KMS-11 (cell line): ENCODE measurements at regions not wholly inside any gene's neighbourhood (a gene's known extent, or its start where the extent isn't known, plus 50 kb on each side); places are given as distances from the start of the nearest gene placed in this dataset.

Experiments used
- H2AFZ ChIP-seq: fragments of 200-600 bp; sonication (generic); 2 replicates; pipeline ENCODE4 v1.6.1; 2016; ENCODE audit warnings: antibody characterized with exemption, mixed run types, low read depth
- H3K27ac ChIP-seq: fragments of 200-600 bp; sonication (generic); 2 replicates; pipeline ENCODE4 v1.6.1; 2016; ENCODE audit warnings: mild to moderate bottlenecking, mixed run types
- H3K27me3 ChIP-seq: fragments of 200-600 bp; sonication (generic); 2 replicates; pipeline ENCODE4 v1.6.1; 2017; ENCODE audit warnings: mild to moderate bottlenecking, low read depth, mixed run types, moderate library complexity; ENCODE audit not compliant: insufficient read depth
- H3K36me3 ChIP-seq: fragments of 200-600 bp; sonication (generic); 2 replicates; pipeline ENCODE4 v1.6.1; 2017; ENCODE audit warnings: mild to moderate bottlenecking, mixed run types; ENCODE audit not compliant: insufficient read depth
- H3K4me1 ChIP-seq: fragments of 200-600 bp; sonication (generic); 2 replicates; pipeline ENCODE4 v1.6.1; 2016; ENCODE audit warnings: mild to moderate bottlenecking, low read depth, mixed run types; ENCODE audit not compliant: poor library complexity, severe bottlenecking
- H3K4me2 ChIP-seq: fragments of 200-600 bp; sonication (generic); 2 replicates; pipeline ENCODE4 v1.7.0; 2016; ENCODE audit warnings: mild to moderate bottlenecking, mixed run types
- H3K4me3 ChIP-seq: fragments of 200-600 bp; sonication (generic); IDR thresholded peaks from 2 replicates; pipeline ENCODE4 v1.6.1; 2017; ENCODE audit warnings: low read depth, low read length, mixed read lengths; ENCODE audit not compliant: insufficient read depth
- H3K79me2 ChIP-seq: fragments of 200-600 bp; sonication (generic); 2 replicates; pipeline ENCODE4 v1.6.1; 2016; ENCODE audit warnings: low read depth, mixed run types; ENCODE audit not compliant: insufficient read depth
- H3K9ac ChIP-seq: fragments of 200-600 bp; sonication (generic); 2 replicates; pipeline ENCODE4 v1.6.1; 2016; ENCODE audit warnings: mild to moderate bottlenecking, mixed run types
- H4K20me1 ChIP-seq: fragments of 200-600 bp; sonication (generic); 2 replicates; pipeline ENCODE4 v1.6.1; 2016; ENCODE audit warnings: mild to moderate bottlenecking, mixed run types; ENCODE audit not compliant: insufficient read depth
- TF ChIP-seq, protein P1 (sequence below): fragments of 200-600 bp; sonication (generic); conservative IDR thresholded peaks from 2 replicates; pipeline ENCODE4 v1.6.1; 2017; ENCODE audit warnings: low read depth, mild to moderate bottlenecking, antibody characterized with exemption, low read length, moderate library complexity, mixed read lengths

DNA sequence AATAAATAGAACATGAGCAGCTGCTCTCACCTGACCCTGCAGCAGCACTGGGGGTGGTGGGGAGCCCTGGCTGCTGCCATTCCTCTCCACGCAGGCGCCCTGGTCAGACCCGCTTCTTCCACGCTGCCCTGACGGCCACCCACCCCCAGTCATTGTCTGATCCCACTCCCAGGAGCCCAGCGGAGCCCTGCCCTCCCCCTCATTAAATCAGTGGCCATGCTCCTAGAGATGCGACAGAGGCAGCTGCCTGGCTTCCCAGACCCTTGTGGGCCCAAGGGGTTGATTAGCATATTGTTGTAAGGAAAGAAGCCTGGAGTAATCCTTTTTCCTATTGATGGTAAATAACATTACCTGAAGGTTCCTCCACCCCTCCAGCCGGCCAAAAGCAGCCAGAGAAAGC, 301.5 kb downstream of the RRAGC start:
- no peak overlapping the region for H2AFZ ChIP-seq
- no peak overlapping the region for H3K4me2 ChIP-seq
- H3K36me3 ChIP-seq: no peaks in the 10 kb centered on the region
- no peaks in the 10 kb centered on the region for H3K27me3 ChIP-seq
- H3K27ac ChIP-seq: no peak overlapping the region
- no peaks in the 10 kb centered on the region for H3K4me1 ChIP-seq
- H4K20me1 ChIP-seq: no peaks in the 10 kb centered on the region
- TF ChIP-seq, protein P1, sequence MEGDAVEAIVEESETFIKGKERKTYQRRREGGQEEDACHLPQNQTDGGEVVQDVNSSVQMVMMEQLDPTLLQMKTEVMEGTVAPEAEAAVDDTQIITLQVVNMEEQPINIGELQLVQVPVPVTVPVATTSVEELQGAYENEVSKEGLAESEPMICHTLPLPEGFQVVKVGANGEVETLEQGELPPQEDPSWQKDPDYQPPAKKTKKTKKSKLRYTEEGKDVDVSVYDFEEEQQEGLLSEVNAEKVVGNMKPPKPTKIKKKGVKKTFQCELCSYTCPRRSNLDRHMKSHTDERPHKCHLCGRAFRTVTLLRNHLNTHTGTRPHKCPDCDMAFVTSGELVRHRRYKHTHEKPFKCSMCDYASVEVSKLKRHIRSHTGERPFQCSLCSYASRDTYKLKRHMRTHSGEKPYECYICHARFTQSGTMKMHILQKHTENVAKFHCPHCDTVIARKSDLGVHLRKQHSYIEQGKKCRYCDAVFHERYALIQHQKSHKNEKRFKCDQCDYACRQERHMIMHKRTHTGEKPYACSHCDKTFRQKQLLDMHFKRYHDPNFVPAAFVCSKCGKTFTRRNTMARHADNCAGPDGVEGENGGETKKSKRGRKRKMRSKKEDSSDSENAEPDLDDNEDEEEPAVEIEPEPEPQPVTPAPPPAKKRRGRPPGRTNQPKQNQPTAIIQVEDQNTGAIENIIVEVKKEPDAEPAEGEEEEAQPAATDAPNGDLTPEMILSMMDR: no peak
- no peaks in the 10 kb centered on the region for H3K79me2 ChIP-seq
- no peak overlapping the region for H3K9ac ChIP-seq
- no peak overlapping the region for H3K4me3 ChIP-seq

DNA sequence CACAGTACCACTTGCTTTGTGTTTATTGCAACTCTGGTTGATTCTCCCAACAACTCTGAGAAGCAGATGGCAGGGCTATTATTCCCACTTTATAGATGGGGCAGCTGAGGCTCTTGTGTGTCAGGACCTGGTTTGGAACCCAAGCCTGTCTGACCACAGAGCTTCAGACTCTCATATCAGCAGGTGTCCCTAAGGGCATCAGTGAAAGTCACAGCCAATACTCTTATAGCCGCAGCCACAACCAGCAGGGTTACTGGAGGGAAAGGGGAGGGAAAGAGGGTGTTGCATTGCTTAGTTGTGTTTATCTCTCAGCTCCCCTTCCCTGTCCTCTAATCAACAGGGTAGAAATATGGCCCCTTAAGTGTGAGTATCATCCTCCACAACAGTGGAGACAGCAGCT, 304.0 kb downstream of the RRAGC start:
- Histone ChIP-seq H3K9ac (no peak overlapping the region), H3K27ac (no peak overlapping the region), H4K20me1 (no peaks in the 10 kb centered on the region), H3K27me3 (no peaks in the 10 kb centered on the region), H3K36me3 (no peaks in the 10 kb centered on the region), H3K4me2 (no peak overlapping the region), H3K4me3 (no peak overlapping the region), H2AFZ (no peak overlapping the region), H3K4me1 (no peaks in the 10 kb centered on the region), H3K79me2 (no peaks in the 10 kb centered on the region)
- TF ChIP-seq, protein P1: no peak

DNA sequence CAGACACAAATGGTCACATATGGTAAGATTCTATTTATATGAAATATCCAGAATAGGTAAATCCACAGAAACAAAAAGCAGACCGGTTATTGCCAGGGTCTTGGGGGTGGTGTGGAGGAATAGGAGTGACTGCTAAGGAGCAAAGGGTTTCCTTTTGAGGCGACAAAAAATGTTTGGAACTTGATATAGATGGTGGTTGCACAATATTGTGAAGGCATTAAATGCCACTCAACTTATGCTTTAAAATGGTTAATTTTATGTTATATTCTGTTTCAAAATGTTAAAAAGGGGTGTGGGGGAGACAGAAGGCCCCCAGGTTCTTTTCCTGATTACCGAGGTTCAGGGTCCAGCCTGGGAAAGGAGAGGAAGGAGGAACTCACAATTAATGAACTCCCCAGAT, 304.4 kb downstream of the RRAGC start:
- Histone ChIP-seq H3K4me2 (no peak overlapping the region), H3K27ac (no peak overlapping the region), H3K36me3 (no peaks in the 10 kb centered on the region), H4K20me1 (no peaks in the 10 kb centered on the region), H3K4me3 (no peak overlapping the region), H3K79me2 (no peaks in the 10 kb centered on the region), H3K9ac (no peak overlapping the region), H2AFZ (no peak overlapping the region), H3K27me3 (no peaks in the 10 kb centered on the region), H3K4me1 (no peaks in the 10 kb centered on the region)
- TF ChIP-seq, protein P1: no peak

DNA sequence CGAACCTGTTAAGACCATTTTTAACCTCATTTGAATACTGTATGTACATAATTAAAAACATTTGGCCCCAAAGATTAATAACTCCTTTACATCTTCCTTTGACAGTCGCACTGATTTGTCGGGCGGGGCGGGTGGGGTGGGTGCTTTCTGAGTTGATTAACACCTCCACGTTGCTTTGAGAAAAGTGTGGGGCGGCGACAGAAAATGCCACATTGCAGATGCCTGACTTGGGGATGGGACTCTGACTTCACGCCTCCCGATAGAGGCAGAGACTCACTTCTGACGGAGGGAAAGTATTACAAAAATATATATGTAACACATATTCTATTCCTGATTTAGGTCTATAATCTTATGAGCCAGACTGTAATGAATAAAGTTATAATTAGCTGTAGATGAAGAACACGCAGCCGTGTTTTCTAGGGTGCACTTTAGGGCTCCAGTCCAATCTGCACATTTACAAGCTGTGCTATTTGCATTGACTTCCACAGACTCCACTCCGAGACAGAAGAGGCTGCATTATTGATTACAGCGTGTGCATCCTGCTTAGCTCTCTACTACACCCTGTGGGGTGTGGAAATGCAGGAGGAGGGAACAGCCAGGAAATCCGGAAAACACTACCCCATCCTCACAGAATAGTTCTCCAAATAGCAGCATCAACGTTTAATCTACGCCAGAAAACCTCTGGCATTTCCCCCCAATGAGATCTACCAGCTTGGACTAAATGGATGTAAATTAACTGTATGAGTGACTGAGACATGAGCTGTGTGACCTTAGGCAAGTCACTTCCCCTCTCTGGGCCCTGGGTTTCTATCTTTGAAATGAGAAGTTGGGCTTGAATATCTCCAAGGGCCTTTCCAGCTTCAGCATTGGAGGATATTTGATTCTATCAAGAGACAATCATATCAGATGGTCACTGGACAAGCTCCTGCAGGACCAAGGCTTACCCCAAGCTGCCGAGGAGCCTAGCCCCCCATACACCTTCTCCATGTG, 308.0 kb downstream of the RRAGC start:
- H3K9ac ChIP-seq: no peak overlapping the region
- no peaks in the 10 kb centered on the region for H3K27me3 ChIP-seq
- H3K4me3 ChIP-seq: no peak overlapping the region
- no peaks in the 10 kb centered on the region for H3K4me1 ChIP-seq
- TF ChIP-seq, protein P1: no peak
- H3K36me3 ChIP-seq: no peaks in the 10 kb centered on the region
- no peak overlapping the region for H3K27ac ChIP-seq
- no peak overlapping the region for H3K4me2 ChIP-seq
- no peaks in the 10 kb centered on the region for H3K79me2 ChIP-seq
- no peaks in the 10 kb centered on the region for H4K20me1 ChIP-seq
- H2AFZ ChIP-seq: no peak overlapping the region
